IMR-90 (cell line): ENCODE measurements at regions not wholly inside any gene's neighbourhood (a gene's known extent, or its start where the extent isn't known, plus 50 kb on each side); places are given as distances from the start of the nearest gene placed in this dataset.

Experiments
- ATAC-seq: fragments of 200-7000 bp; cut with Tn5 transposase; 2 replicates; pipeline ENCODE4 v1.9.1; 2020; ENCODE audit warnings: low read depth, mild to moderate bottlenecking, moderate library complexity
- BruUV-seq: library from RNA; stranded (reverse); fragments of 400-500 nt; replicated peaks from 2 replicates; lab custom pipeline; 2021; lab: Mats Ljungman, UMichigan
- CTCF ChIA-PET: fragments of 300-600 bp; formaldehyde crosslinking; extraction: SDS; loops from one replicate; lab custom pipeline; 2021; ENCODE audit warnings: antibody characterized with exemption; lab: Yijun Ruan, JAX
- POLR2A ChIA-PET: fragments of 300-600 bp; sonication (Branson Sonifier 250); formaldehyde crosslinking; loops from one replicate; lab custom pipeline; 2022; ENCODE audit warnings: antibody characterized with exemption; ENCODE audit not compliant: unreplicated experiment; lab: Charles Lee
- DNase-seq: peaks from one replicate; pipeline ENCODE4 v3.0.0; 2013
- H2AFZ ChIP-seq: replicated peaks from 2 replicates; pipeline ENCODE3; 2013; ENCODE audit warnings: low read length, mild to moderate bottlenecking; ENCODE audit not compliant: poor library complexity
- H2AK5ac ChIP-seq: 2 replicates; pipeline ENCODE4 v1.6.1; 2013; ENCODE audit warnings: low read depth, low read length, inconsistent platforms
- H2AK9ac ChIP-seq: replicated peaks from 2 replicates; pipeline ENCODE3; 2013; ENCODE audit warnings: mild to moderate bottlenecking, low read depth, low read length, moderate library complexity; ENCODE audit not compliant: poor library complexity
- H2BK120ac ChIP-seq: 2 replicates; pipeline ENCODE4 v1.6.1; 2013; ENCODE audit warnings: low read depth, low read length, inconsistent platforms
- H2BK15ac ChIP-seq: 3 replicates; pipeline ENCODE4 v1.6.1; 2013; ENCODE audit warnings: low read depth, low read length, inconsistent platforms
- H2BK20ac ChIP-seq: 2 replicates; pipeline ENCODE4 v1.6.1; 2013; ENCODE audit warnings: low read depth, mild to moderate bottlenecking, inconsistent platforms, low read length, moderate library complexity
- H2BK5ac ChIP-seq: 2 replicates; pipeline ENCODE4 v1.6.1; 2013; ENCODE audit warnings: mild to moderate bottlenecking, low read depth, low read length, inconsistent platforms; ENCODE audit not compliant: poor library complexity, severe bottlenecking
- H3K14ac ChIP-seq: replicated peaks from 2 replicates; pipeline ENCODE4 v1.6.1; 2013; ENCODE audit warnings: low read depth, low read length, inconsistent platforms
- H3K18ac ChIP-seq: 2 replicates; pipeline ENCODE4 v1.6.1; 2013; ENCODE audit warnings: low read depth, low read length, control low read depth
- H3K23ac ChIP-seq: 2 replicates; pipeline ENCODE4 v1.6.1; 2013; ENCODE audit warnings: low read depth, low read length, inconsistent platforms
- H3K27ac ChIP-seq: 2 replicates; pipeline ENCODE4 v1.5.1; 2013; ENCODE audit warnings: mild to moderate bottlenecking, control low read depth, low read length; ENCODE audit not compliant: insufficient read depth
- H3K27me3 ChIP-seq: 2 replicates; pipeline ENCODE4 v1.6.1; 2013; ENCODE audit warnings: low read length; ENCODE audit not compliant: control insufficient read depth, insufficient read depth
- H3K36me3 ChIP-seq: 2 replicates; pipeline ENCODE4 v1.6.1; 2013; ENCODE audit warnings: low read length, mixed read lengths; ENCODE audit not compliant: control insufficient read depth, insufficient read depth
- H3K4ac ChIP-seq: 2 replicates; pipeline ENCODE4 v1.6.1; 2013; ENCODE audit warnings: low read depth, low read length, inconsistent platforms
- H3K4me1 ChIP-seq: 2 replicates; pipeline ENCODE4 v1.6.1; 2013; ENCODE audit warnings: low read length, mixed read lengths; ENCODE audit not compliant: control insufficient read depth, insufficient read depth
- H3K4me2 ChIP-seq: 2 replicates; pipeline ENCODE4 v1.6.1; 2013; ENCODE audit warnings: low read depth, mild to moderate bottlenecking, control low read depth, low read length, moderate library complexity
- H3K4me3 ChIP-seq: 2 replicates; pipeline ENCODE4 v1.5.1; 2013; ENCODE audit warnings: low read depth, mild to moderate bottlenecking, control low read depth, low read length, moderate library complexity; ENCODE audit not compliant: insufficient read depth
- H3K56ac ChIP-seq: 2 replicates; pipeline ENCODE4 v1.6.1; 2013; ENCODE audit warnings: low read length, inconsistent platforms; ENCODE audit not compliant: insufficient read depth; ENCODE audit errors: extremely low read depth
- H3K79me1 ChIP-seq, 2 experiments: 2 replicates each; pipeline ENCODE4 v1.6.1; 2013; ENCODE audit warnings: low read length in 2 of 2, inconsistent platforms in 1 of 2, low read depth in 1 of 2
- H3K9ac ChIP-seq: 2 replicates; pipeline ENCODE4 v1.6.1; 2013; ENCODE audit warnings: low read depth, low read length, control low read depth
- H3K9me1 ChIP-seq: 2 replicates; pipeline ENCODE4 v1.6.1; 2013; ENCODE audit warnings: low read length, inconsistent platforms; ENCODE audit not compliant: insufficient read depth
- H3K9me3 ChIP-seq: 2 replicates; pipeline ENCODE4 v1.6.1; 2013; ENCODE audit warnings: low read length; ENCODE audit not compliant: control insufficient read depth, insufficient read depth
- H4K20me1 ChIP-seq: 2 replicates; pipeline ENCODE4 v1.6.1; 2013; ENCODE audit warnings: low read length, inconsistent platforms; ENCODE audit not compliant: insufficient read depth
- H4K5ac ChIP-seq: 2 replicates; pipeline ENCODE4 v1.6.1; 2013; ENCODE audit warnings: mild to moderate bottlenecking, low read depth, low read length, control low read depth
- H4K8ac ChIP-seq, 2 experiments: 2 replicates each; pipeline ENCODE4 v1.6.1; 2013; ENCODE audit warnings: low read depth in 2 of 2, low read length in 2 of 2, control low read depth in 1 of 2, inconsistent platforms in 1 of 2
- H4K91ac ChIP-seq: 2 replicates; pipeline ENCODE4 v1.6.1; 2013; ENCODE audit warnings: low read depth, low read length, inconsistent platforms; ENCODE audit not compliant: insufficient read depth
- CEBPB ChIP-seq: IDR thresholded peaks from 2 replicates; pipeline ENCODE4 v1.6.1; 2012; ENCODE audit warnings: low read depth, low read length, improper control_type of control experiment
- CHD1 ChIP-seq: IDR thresholded peaks from 2 replicates; pipeline ENCODE4 v1.6.1; 2012; ENCODE audit warnings: low read depth, low read length, improper control_type of control experiment
- ELK1 ChIP-seq: fragments of 150-350 bp; IDR thresholded peaks from 2 replicates; pipeline ENCODE4 v1.6.1; 2016; ENCODE audit warnings: low read depth, mild to moderate bottlenecking, low read length, moderate library complexity, borderline replicate concordance
- FOS ChIP-seq: fragments of 150-350 bp; IDR thresholded peaks from 2 replicates; pipeline ENCODE4 v1.6.1; 2016; ENCODE audit warnings: low read depth, low read length
- MAFK ChIP-seq: IDR thresholded peaks from 2 replicates; pipeline ENCODE4 v1.6.1; 2012; ENCODE audit warnings: low read depth, low read length, improper control_type of control experiment
- MXI1 ChIP-seq: IDR thresholded peaks from 2 replicates; pipeline ENCODE4 v1.6.1; 2012; ENCODE audit warnings: low read depth, mild to moderate bottlenecking, low read length, moderate library complexity, borderline replicate concordance
- NFE2L2 ChIP-seq: fragments of 150-350 bp; IDR thresholded peaks from 2 replicates; pipeline ENCODE4 v1.6.1; 2016; ENCODE audit warnings: low read depth, mild to moderate bottlenecking, low read length
- WGBS, 2 experiments: methylation state at CpG; one replicate each; pipeline versions ENCODE4 v1.1.5 to v1.1.7; 2013; ENCODE audit warnings: missing lambda C conversion rate in 2 of 2; ENCODE audit not compliant: insufficient read length in 1 of 2; ENCODE audit errors: extremely low coverage in 2 of 2; 5-methylcytosine and 5-hydroxymethylcytosine counted together
- dilution Hi-C: fragments of 300-500 bp; cut with HindIII; formaldehyde crosslinking; loops from one replicate; pipeline ENCODE4 v1.14.3; 2018; ENCODE audit warnings: low sequenced_read_pairs; ENCODE audit not compliant: unreplicated experiment
- in situ Hi-C: fragments of 300-500 bp; cut with MboI; formaldehyde crosslinking; loops from 3 replicates; pipeline ENCODE4 v1.14.3; 2019; ENCODE audit warnings: low sequenced_read_pairs, inconsistent platforms, mixed read lengths
- intact Hi-C: fragments of 100-400 bp; cut with micrococcal nuclease; formaldehyde crosslinking; loops from 2 replicates; pipeline ENCODE4 v1.10.0; 2022

DNA sequence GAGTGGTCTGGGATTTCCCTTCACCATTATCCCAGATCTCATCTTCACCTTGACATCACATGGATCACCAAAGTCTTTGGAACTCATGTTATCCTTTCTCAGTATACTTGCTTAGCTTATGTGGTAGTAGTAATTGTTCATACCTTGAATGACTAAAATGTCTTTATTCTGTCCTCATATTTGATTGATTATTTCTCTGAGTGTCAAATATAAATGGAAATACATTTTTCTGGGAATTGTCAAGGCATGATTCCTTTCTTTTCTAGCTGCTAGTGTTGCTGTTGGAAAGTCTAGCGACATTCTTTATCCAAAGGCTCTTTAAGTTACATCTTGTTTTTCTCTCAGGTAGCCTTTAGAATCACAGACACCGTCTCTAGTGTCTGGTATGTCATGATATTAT, 334.4 kb downstream of the CMPK2 start:
- intact Hi-C loops (no loop called here), dilution Hi-C loops (no loop called here), in situ Hi-C loops (no loop called here)
- H2BK120ac ChIP-seq: no peak overlapping the region
- no peak overlapping the region for H2AK5ac ChIP-seq
- CTCF ChIA-PET: interaction anchor here (0.7 kb wide), 1 partner anchor 42 kb away, joined by 3 read pairs; no protein-coding TSS in a partner anchor
- H4K20me1 ChIP-seq: no peaks in the 10 kb centered on the region
- DNase-seq: no peak
- no peak overlapping the region for H3K23ac ChIP-seq
- H2AK9ac ChIP-seq: no peak overlapping the region
- no peaks in the 10 kb centered on the region for H3K9me1 ChIP-seq
- POLR2A ChIA-PET: no interaction called here
- no peak overlapping the region for H2AFZ ChIP-seq
- H3K56ac ChIP-seq: no peak overlapping the region
- no peak overlapping the region for H4K91ac ChIP-seq
- no peaks in the 10 kb centered on the region for H3K36me3 ChIP-seq
- no peak overlapping the region for H4K8ac ChIP-seq
- H3K27me3 ChIP-seq: no peaks in the 10 kb centered on the region
- no peak overlapping the region for H3K4ac ChIP-seq
- H3K79me1 ChIP-seq: no peaks in the 10 kb centered on the region
- no TSS peak for BruUV-seq
- no peaks in the 10 kb centered on the region for H3K9me3 ChIP-seq
- no peak overlapping the region for H3K18ac ChIP-seq
- no peak overlapping the region for H3K9ac ChIP-seq
- ATAC-seq: no peak
- no peak overlapping the region for H2BK5ac ChIP-seq
- H3K4me1 ChIP-seq: no peaks in the 10 kb centered on the region
- no CpG with 5 or more reads among the region's 2 CpGs for WGBS, 2 experiments
- H4K5ac ChIP-seq: no peak overlapping the region
- no peak overlapping the region for H3K14ac ChIP-seq
- no peak overlapping the region for H3K4me2 ChIP-seq
- no peak overlapping the region for H2BK20ac ChIP-seq
- no peak overlapping the region for H2BK15ac ChIP-seq
- H3K27ac ChIP-seq: no peak overlapping the region
- H3K4me3 ChIP-seq: no peak overlapping the region
- TF ChIP-seq CHD1 (no peak), MAFK (no peak), FOS (no peak), NFE2L2 (no peak), MXI1 (no peak), CEBPB (no peak), ELK1 (no peak)
